ENCODE measurements at regions not wholly inside any gene's neighbourhood (a gene's known extent, or its start where the extent isn't known, plus 50 kb on each side); places are given as distances from the start of the nearest gene placed in this dataset.

- no peak for ATAC-seq
- TF ChIP-seq ZFP30 (CRISPR knock-in tag; IDR thresholded peaks at IDR 0.05) (no peak), CSDC2 (CRISPR knock-in tag; IDR thresholded peaks at IDR 0.05) (no peak), PPARA (CRISPR knock-in tag; IDR thresholded peaks at IDR 0.05; ENCODE audit: borderline replicate concordance) (no peak), ARNTL (CRISPR knock-in tag; IDR thresholded peaks at IDR 0.05; ENCODE audit: borderline replicate concordance, low read depth) (no peak), RARB (CRISPR knock-in tag; IDR thresholded peaks at IDR 0.05) (no peak), CSRNP3 (CRISPR knock-in tag; IDR thresholded peaks at IDR 0.05) (no peak), BACH2 (CRISPR knock-in tag; IDR thresholded peaks at IDR 0.05; ENCODE audit: borderline replicate concordance) (no peak), PATZ1 (CRISPR knock-in tag; IDR thresholded peaks at IDR 0.05; ENCODE audit: borderline replicate concordance) (no peak), ZFP3 (CRISPR knock-in tag; IDR thresholded peaks at IDR 0.05) (no peak), CREB5 (CRISPR knock-in tag; IDR thresholded peaks at IDR 0.05; ENCODE audit: low read depth) (no peak), TOX (CRISPR knock-in tag; IDR thresholded peaks at IDR 0.05; ENCODE audit: borderline replicate concordance) (no peak), ZNF565 (CRISPR knock-in tag; conservative IDR thresholded peaks at IDR 0.05; ENCODE audit: low read depth) (no peak)
Measured at GRCh38 chr2:78707776-78708386, 317.6 kb upstream of the REG3G start.

GRCh38 chr2:78710632-78711375 is 314.7 kb upstream of the REG3G start:
- ATAC-seq, result no peak
- no peak for TF ChIP-seq ZFP30 (CRISPR knock-in tag; IDR thresholded peaks at IDR 0.05)

GRCh38 chr2:78715293-78715692 is 310.2 kb upstream of the REG3G start:
- TF ChIP-seq TSHZ2 (CRISPR knock-in tag; IDR thresholded peaks at IDR 0.05) (no peak), ZFP3 (CRISPR knock-in tag; IDR thresholded peaks at IDR 0.05) (no peak), ZNF70 (CRISPR knock-in tag; IDR thresholded peaks at IDR 0.05) (no peak), TOX (CRISPR knock-in tag; IDR thresholded peaks at IDR 0.05; ENCODE audit: borderline replicate concordance) (no peak), CREB5 (CRISPR knock-in tag; IDR thresholded peaks at IDR 0.05; ENCODE audit: low read depth) (no peak), GLIS3 (CRISPR knock-in tag; IDR thresholded peaks at IDR 0.05) (no peak), ZFP30 (CRISPR knock-in tag; IDR thresholded peaks at IDR 0.05) (no peak), CSDC2 (CRISPR knock-in tag; IDR thresholded peaks at IDR 0.05) (no peak), ESRRG (CRISPR knock-in tag; IDR thresholded peaks at IDR 0.05) (no peak), RARB (CRISPR knock-in tag; IDR thresholded peaks at IDR 0.05) (no peak), OSR1 (CRISPR knock-in tag; IDR thresholded peaks at IDR 0.05) (no peak), PATZ1 (CRISPR knock-in tag; IDR thresholded peaks at IDR 0.05; ENCODE audit: borderline replicate concordance) (no peak), ZC3H10 (CRISPR knock-in tag; IDR thresholded peaks at IDR 0.05) (no peak), TCF4 (CRISPR knock-in tag; IDR thresholded peaks at IDR 0.05; ENCODE audit: borderline replicate concordance) (no peak), ZNF565 (CRISPR knock-in tag; conservative IDR thresholded peaks at IDR 0.05; ENCODE audit: low read depth) (no peak), BACH2 (CRISPR knock-in tag; IDR thresholded peaks at IDR 0.05; ENCODE audit: borderline replicate concordance) (no peak)
- no peak for ATAC-seq

Data from SK-N-SH treated with all-trans-retinoic acid at 6 μM for 48 hours (cell line).